ENCODE measurements at regions not wholly inside any gene's neighbourhood (a gene's known extent, or its start where the extent isn't known, plus 50 kb on each side); places are given as distances from the start of the nearest gene placed in this dataset.

DNA sequence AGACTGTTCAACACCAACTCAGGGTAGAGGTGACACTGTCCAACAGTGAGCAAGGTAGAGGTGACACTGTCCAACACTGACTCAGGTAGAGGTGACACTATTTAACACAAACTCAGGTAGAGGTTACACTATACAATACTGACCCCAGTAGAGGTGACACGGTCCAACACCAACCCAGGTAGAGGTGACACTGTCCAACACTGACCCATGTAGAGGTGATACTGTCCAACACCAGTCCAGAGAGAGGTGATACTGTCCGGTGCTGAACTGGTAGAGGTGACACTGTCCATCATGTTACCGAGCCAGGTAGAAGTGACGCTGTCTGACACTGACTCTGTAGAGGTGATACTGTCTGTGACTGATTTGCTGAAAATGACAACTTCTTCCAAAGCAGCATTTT, 102.4 kb downstream of the GATA3 start:
- TF ChIP-seq, protein P1, sequence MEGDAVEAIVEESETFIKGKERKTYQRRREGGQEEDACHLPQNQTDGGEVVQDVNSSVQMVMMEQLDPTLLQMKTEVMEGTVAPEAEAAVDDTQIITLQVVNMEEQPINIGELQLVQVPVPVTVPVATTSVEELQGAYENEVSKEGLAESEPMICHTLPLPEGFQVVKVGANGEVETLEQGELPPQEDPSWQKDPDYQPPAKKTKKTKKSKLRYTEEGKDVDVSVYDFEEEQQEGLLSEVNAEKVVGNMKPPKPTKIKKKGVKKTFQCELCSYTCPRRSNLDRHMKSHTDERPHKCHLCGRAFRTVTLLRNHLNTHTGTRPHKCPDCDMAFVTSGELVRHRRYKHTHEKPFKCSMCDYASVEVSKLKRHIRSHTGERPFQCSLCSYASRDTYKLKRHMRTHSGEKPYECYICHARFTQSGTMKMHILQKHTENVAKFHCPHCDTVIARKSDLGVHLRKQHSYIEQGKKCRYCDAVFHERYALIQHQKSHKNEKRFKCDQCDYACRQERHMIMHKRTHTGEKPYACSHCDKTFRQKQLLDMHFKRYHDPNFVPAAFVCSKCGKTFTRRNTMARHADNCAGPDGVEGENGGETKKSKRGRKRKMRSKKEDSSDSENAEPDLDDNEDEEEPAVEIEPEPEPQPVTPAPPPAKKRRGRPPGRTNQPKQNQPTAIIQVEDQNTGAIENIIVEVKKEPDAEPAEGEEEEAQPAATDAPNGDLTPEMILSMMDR (IDR thresholded peaks at IDR 0.05): no peak
- TF ChIP-seq POLR2A (IDR thresholded peaks at IDR 0.05) (no peak), POLR2AphosphoS5 (IDR thresholded peaks at IDR 0.05) (no peak)
